SK-N-SH (cell line): ENCODE measurements at regions not wholly inside any gene's neighbourhood (a gene's known extent, or its start where the extent isn't known, plus 50 kb on each side); places are given as distances from the start of the nearest gene placed in this dataset.

ENCODE experiments used
- CTCF ChIA-PET: fragments of 300-600, 350-600 bp; formaldehyde crosslinking; extraction: SDS; loops from one replicate; lab custom pipeline; 2021; lab: Yijun Ruan, JAX
- POLR2A ChIA-PET: fragments of 350-600 bp; sonication (Branson Sonifier 250); formaldehyde crosslinking; extraction: SDS; loops from one replicate; lab custom pipeline; 2020; ENCODE audit warnings: antibody characterized with exemption, inconsistent platforms; lab: Yijun Ruan, JAX
- DNase-seq: peaks from one replicate; pipeline ENCODE4 v3.0.0; 2012
- H2AFZ ChIP-seq: fragments of 200-600 bp; sonication (generic); 2 replicates; pipeline ENCODE4 v1.8.1; 2016; ENCODE audit warnings: antibody characterized with exemption, mild to moderate bottlenecking, low read depth
- H3F3A ChIP-seq: fragments of 200-600 bp; sonication (generic); replicated peaks from 2 replicates; pipeline ENCODE3; 2016; ENCODE audit warnings: antibody characterized with exemption, mild to moderate bottlenecking; ENCODE audit not compliant: insufficient read depth
- H3K27ac ChIP-seq, 2 experiments: fragments of 200-500 bp in 1 of 2; fragments of 200-600 bp in 1 of 2; sonication (Bioruptor generic) in 1 of 2; sonication (generic), shearing (Covaris generic) in 1 of 2; 2 replicates each; pipeline versions ENCODE4 v1.5.1 to v1.6.1; 2014 to 2016; ENCODE audit warnings: low read depth in 2 of 2, inconsistent platforms in 1 of 2, low read length in 1 of 2, mild to moderate bottlenecking in 1 of 2, mixed read lengths in 1 of 2
- H3K27me3 ChIP-seq: fragments of 200-600 bp; sonication (generic), shearing (Covaris generic); 2 replicates; pipeline ENCODE4 v1.6.1; 2016; ENCODE audit warnings: mixed run types; ENCODE audit not compliant: insufficient read depth
- H3K36me3 ChIP-seq, 2 experiments: fragments of 200-500 bp in 1 of 2; fragments of 200-600 bp in 1 of 2; sonication (Bioruptor generic) in 1 of 2; sonication (generic) in 1 of 2; replicated peaks in 1 of 2; 2 replicates each; pipeline versions ENCODE3 to v1.5.1; 2014 to 2016; ENCODE audit warnings: low read length in 1 of 2, mild to moderate bottlenecking in 1 of 2; ENCODE audit not compliant: insufficient read depth in 2 of 2, control insufficient read depth in 1 of 2
- H3K4me1 ChIP-seq, 2 experiments: fragments of 200-500 bp in 1 of 2; fragments of 200-600 bp in 1 of 2; sonication (Bioruptor generic) in 1 of 2; sonication (generic), shearing (Covaris generic) in 1 of 2; 2 replicates each; pipeline versions ENCODE4 v1.5.1 to v1.6.1; 2014 to 2016; ENCODE audit warnings: low read depth in 1 of 2, low read length in 1 of 2, mixed run types in 1 of 2; ENCODE audit not compliant: insufficient read depth in 2 of 2, control insufficient read depth in 1 of 2
- H3K4me2 ChIP-seq: fragments of 200-600 bp; sonication (generic), shearing (Covaris generic); 2 replicates; pipeline ENCODE4 v1.6.1; 2017; ENCODE audit warnings: mixed run types
- H3K4me3 ChIP-seq, 2 experiments: fragments of 200-500 bp in 1 of 2; fragments of 200-600 bp in 1 of 2; sonication (Bioruptor generic) in 1 of 2; sonication (generic), shearing (Covaris generic) in 1 of 2; 2 replicates each; pipeline versions ENCODE4 v1.5.1 to v1.8.1; 2014 to 2016; ENCODE audit warnings: low read depth in 2 of 2, inconsistent platforms in 1 of 2, low read length in 1 of 2, mild to moderate bottlenecking in 1 of 2, mixed read lengths in 1 of 2, moderate library complexity in 1 of 2
- H3K79me2 ChIP-seq: fragments of 200-600 bp; sonication (generic); 2 replicates; pipeline ENCODE4 v1.8.1; 2017; ENCODE audit warnings: mild to moderate bottlenecking; ENCODE audit not compliant: insufficient read depth
- H3K9ac ChIP-seq: fragments of 200-600 bp; sonication (generic); 2 replicates; pipeline ENCODE4 v1.6.1; 2017; ENCODE audit warnings: mixed run types
- H3K9me2 ChIP-seq: fragments of 200-600 bp; sonication (generic); 2 replicates; pipeline ENCODE4 v1.6.1; 2017; ENCODE audit warnings: mixed run types
- H3K9me3 ChIP-seq: fragments of 200-600 bp; sonication (generic); 2 replicates; pipeline ENCODE4 v1.6.1; 2017; ENCODE audit warnings: mixed run types, mild to moderate bottlenecking, moderate library complexity
- H4K20me1 ChIP-seq: fragments of 200-600 bp; sonication (generic); 2 replicates; pipeline ENCODE4 v1.6.1; 2017; ENCODE audit warnings: mild to moderate bottlenecking, mixed run types; ENCODE audit not compliant: insufficient read depth
- ELF1 ChIP-seq: IDR thresholded peaks from 2 replicates; pipeline ENCODE4 v1.4.0; 2012
- EP300 ChIP-seq, 2 experiments: IDR thresholded peaks; 2 replicates each; pipeline versions ENCODE4 v1.4.0 to v1.6.1; 2012; ENCODE audit warnings: borderline replicate concordance in 1 of 2, low read depth in 1 of 2, low read length in 1 of 2
- EZH2phosphoT487 ChIP-seq: fragments of 200-600 bp; sonication (generic); IDR thresholded peaks from 2 replicates; pipeline ENCODE4 v1.6.1; 2017; ENCODE audit warnings: low read depth, mixed run types, mild to moderate bottlenecking, antibody characterized with exemption, moderate library complexity, borderline replicate concordance
- FOSL2 ChIP-seq: IDR thresholded peaks from 2 replicates; pipeline ENCODE4 v1.4.0; 2012; ENCODE audit warnings: low read depth, mild to moderate bottlenecking, moderate library complexity, borderline replicate concordance
- GATA2 ChIP-seq: sonication (generic); formaldehyde crosslinking; IDR thresholded peaks from 2 replicates; pipeline ENCODE4 v1.5.0; 2020; ENCODE audit warnings: mild to moderate bottlenecking, missing genetic modification reagents
- NFIC ChIP-seq: IDR thresholded peaks from 2 replicates; pipeline ENCODE4 v1.4.0; 2012; ENCODE audit warnings: borderline replicate concordance
- POLR2AphosphoS5 ChIP-seq: IDR thresholded peaks from 2 replicates; pipeline ENCODE4 v1.6.1; 2012; ENCODE audit warnings: low read depth, low read length
- RAD21 ChIP-seq: IDR thresholded peaks from 2 replicates; pipeline ENCODE4 v1.6.1; 2012; ENCODE audit warnings: mild to moderate bottlenecking, low read length
- RCOR1 ChIP-seq: fragments of 150-350 bp; IDR thresholded peaks from 2 replicates; pipeline ENCODE4 v1.6.1; 2017; ENCODE audit warnings: antibody characterized with exemption, low read length
- SIN3A ChIP-seq: IDR thresholded peaks from 2 replicates; pipeline ENCODE4 v1.6.1; 2012; ENCODE audit warnings: low read depth, mild to moderate bottlenecking, low read length, moderate library complexity, borderline replicate concordance
- SMC3 ChIP-seq: IDR thresholded peaks from 2 replicates; pipeline ENCODE4 v1.6.1; 2012; ENCODE audit warnings: low read depth, low read length, improper control_type of control experiment
- TCF12 ChIP-seq: IDR thresholded peaks from 2 replicates; pipeline ENCODE4 v1.4.0; 2012
- USF2 ChIP-seq: fragments of 150-350 bp; IDR thresholded peaks from 2 replicates; pipeline ENCODE4 v1.6.1; 2017; ENCODE audit warnings: antibody characterized with exemption, low read length, low read depth, borderline replicate concordance
- WGBS: methylation state at CpG from one replicate; pipeline ENCODE4 v1.1.6; 2017; ENCODE audit warnings: low lambda C conversion rate; 5-methylcytosine and 5-hydroxymethylcytosine counted together
- TF ChIP-seq, protein P1 (sequence below): IDR thresholded peaks from 2 replicates; pipeline ENCODE4 v1.4.0; 2012; ENCODE audit warnings: low read depth, borderline replicate concordance
- TF ChIP-seq, protein P2 (sequence below): IDR thresholded peaks from 2 replicates; pipeline ENCODE4 v1.4.0; 2012; ENCODE audit warnings: low read depth, borderline replicate concordance

DNA sequence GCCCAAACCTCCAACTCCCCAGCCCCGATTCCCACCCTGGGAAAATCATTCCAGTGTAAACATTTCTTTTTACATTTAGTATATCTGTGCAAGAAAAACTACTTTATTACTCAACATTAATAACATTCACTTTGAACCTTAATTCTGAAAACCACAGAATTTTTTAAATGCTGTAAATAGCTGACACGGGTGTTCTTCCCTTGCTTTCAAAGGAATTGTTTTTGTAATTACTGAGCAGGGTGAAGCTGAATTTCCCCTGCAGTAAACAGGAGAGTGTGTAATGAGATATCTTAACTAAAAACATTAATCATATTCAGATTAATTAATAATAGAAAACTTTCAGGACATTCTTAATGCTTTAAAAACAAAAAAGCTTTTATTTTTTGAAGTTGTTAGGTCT lies 99.3 kb upstream of the CITED2 start:
- ChIA-PET CTCF (no interaction called here), POLR2A (no interaction called here)
- no peaks in the 10 kb centered on the region for H4K20me1 ChIP-seq
- H3K4me2 ChIP-seq = peak overlapping the region; percentile 48; the same call in 1 of the 2 replicates
- H3F3A ChIP-seq = no peaks in the 10 kb centered on the region
- no peak for DNase-seq
- H2AFZ ChIP-seq = peak overlapping the region; percentile 81; the same call in 1 of the 2 replicates
- H3K4me1 ChIP-seq = peaks cover 3 to 13% of the 10 kb centered on the region in 2 experiments; a peak in 3 of 4 replicates
- no peaks in the 10 kb centered on the region for H3K9me2 ChIP-seq
- H3K36me3 ChIP-seq = no peaks in the 10 kb centered on the region
- TF ChIP-seq, protein P1, sequence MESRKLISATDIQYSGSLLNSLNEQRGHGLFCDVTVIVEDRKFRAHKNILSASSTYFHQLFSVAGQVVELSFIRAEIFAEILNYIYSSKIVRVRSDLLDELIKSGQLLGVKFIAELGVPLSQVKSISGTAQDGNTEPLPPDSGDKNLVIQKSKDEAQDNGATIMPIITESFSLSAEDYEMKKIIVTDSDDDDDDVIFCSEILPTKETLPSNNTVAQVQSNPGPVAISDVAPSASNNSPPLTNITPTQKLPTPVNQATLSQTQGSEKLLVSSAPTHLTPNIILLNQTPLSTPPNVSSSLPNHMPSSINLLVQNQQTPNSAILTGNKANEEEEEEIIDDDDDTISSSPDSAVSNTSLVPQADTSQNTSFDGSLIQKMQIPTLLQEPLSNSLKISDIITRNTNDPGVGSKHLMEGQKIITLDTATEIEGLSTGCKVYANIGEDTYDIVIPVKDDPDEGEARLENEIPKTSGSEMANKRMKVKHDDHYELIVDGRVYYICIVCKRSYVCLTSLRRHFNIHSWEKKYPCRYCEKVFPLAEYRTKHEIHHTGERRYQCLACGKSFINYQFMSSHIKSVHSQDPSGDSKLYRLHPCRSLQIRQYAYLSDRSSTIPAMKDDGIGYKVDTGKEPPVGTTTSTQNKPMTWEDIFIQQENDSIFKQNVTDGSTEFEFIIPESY = no peak
- no peak for TF ChIP-seq GATA2 (CRISPR knock-in tag)
- TF ChIP-seq RAD21 = no peak
- TF ChIP-seq NFIC = no peak
- TF ChIP-seq POLR2AphosphoS5 = no peak
- TF ChIP-seq, protein P2, sequence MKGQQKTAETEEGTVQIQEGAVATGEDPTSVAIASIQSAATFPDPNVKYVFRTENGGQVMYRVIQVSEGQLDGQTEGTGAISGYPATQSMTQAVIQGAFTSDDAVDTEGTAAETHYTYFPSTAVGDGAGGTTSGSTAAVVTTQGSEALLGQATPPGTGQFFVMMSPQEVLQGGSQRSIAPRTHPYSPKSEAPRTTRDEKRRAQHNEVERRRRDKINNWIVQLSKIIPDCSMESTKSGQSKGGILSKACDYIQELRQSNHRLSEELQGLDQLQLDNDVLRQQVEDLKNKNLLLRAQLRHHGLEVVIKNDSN = no peak
- TF ChIP-seq USF2 = no peak
- TF ChIP-seq SMC3 = no peak
- H3K27me3 ChIP-seq = no peaks in the 10 kb centered on the region
- H3K27ac ChIP-seq = peak overlapping the region in 1 of 2 experiments; percentile 77; a peak in 1 of 4 replicates
- H3K79me2 ChIP-seq = no peaks in the 10 kb centered on the region
- 71% methylated on average over 2 of the region's 2 CpGs for WGBS
- H3K4me3 ChIP-seq = no peak overlapping the region
- no peaks in the 10 kb centered on the region for H3K9me3 ChIP-seq
- no peak overlapping the region for H3K9ac ChIP-seq

- TF ChIP-seq SMC3 = no peak
- no peak for TF ChIP-seq ELF1
- no peak for TF ChIP-seq FOSL2
- no peak for TF ChIP-seq EZH2phosphoT487
- TF ChIP-seq SIN3A = no peak
- no peak for TF ChIP-seq RAD21
- TF ChIP-seq EP300 (IDR thresholded peaks at IDR 0.05; ENCODE audit: borderline replicate concordance in 1 of 2, low read depth in 1 of 2, low read length in 1 of 2) = no peak
- TF ChIP-seq TCF12 = no peak
- TF ChIP-seq, protein P1 = no peak
- TF ChIP-seq RCOR1 = no peak
- no peaks in the 10 kb centered on the region for H3K27me3 ChIP-seq
- 66% methylated on average over 9 of the region's 14 CpGs for WGBS
- H3K9ac ChIP-seq = no peak overlapping the region
- no peaks in the 10 kb centered on the region for H4K20me1 ChIP-seq
- H3K27ac ChIP-seq = peak overlapping the region in 1 of 2 experiments; percentile 77; a peak in 1 of 4 replicates
- no peak overlapping the region for H3K4me2 ChIP-seq
- H3F3A ChIP-seq = no peaks in the 10 kb centered on the region
- H3K36me3 ChIP-seq = no peaks in the 10 kb centered on the region
- ChIA-PET POLR2A (no interaction called here), CTCF (interaction anchor here (0.6 kb wide), 1 partner anchor 581 kb away, joined by 3 read pairs; no protein-coding TSS in a partner anchor)
- no peaks in the 10 kb centered on the region for H3K9me2 ChIP-seq
- no peak overlapping the region for H2AFZ ChIP-seq
- DNase-seq = no peak
- H3K9me3 ChIP-seq = no peaks in the 10 kb centered on the region
- no peaks in the 10 kb centered on the region for H3K79me2 ChIP-seq
- no peak overlapping the region for H3K4me3 ChIP-seq
- peaks cover 3 to 13% of the 10 kb centered on the region in 2 experiments; a peak in 3 of 4 replicates for H3K4me1 ChIP-seq
Measured at GRCh38 chr6:139473231-139473701, 98.8 kb upstream of the CITED2 start.
